Transverse colon (tissue), 4 donors: ENCODE measurements at regions not wholly inside any gene's neighbourhood (a gene's known extent, or its start where the extent isn't known, plus 50 kb on each side); places are given as distances from the start of the nearest gene placed in this dataset.

Experiments
- DNase-seq: peaks from one replicate; pipeline ENCODE4 v3.0.0-alpha.2; 2019
- H3K27ac ChIP-seq, 4 donors: fragments of 200-600 bp; sonication (generic); 2 replicates each; pipeline ENCODE4 v1.5.1; 2016 to 2018; ENCODE audit warnings: inconsistent platforms in 4 of 4
- H3K27me3 ChIP-seq: fragments of 200-600 bp; sonication (generic); 2 replicates; pipeline ENCODE4 v1.5.1; 2017; ENCODE audit warnings: inconsistent platforms
- H3K36me3 ChIP-seq, 4 donors: fragments of 200-600 bp; sonication (generic); 2 replicates each; pipeline ENCODE4 v1.5.1; 2017 to 2019; ENCODE audit warnings: inconsistent platforms in 4 of 4
- H3K4me1 ChIP-seq, 4 donors: fragments of 200-600 bp; sonication (generic); 2 replicates each; pipeline ENCODE4 v1.5.1; 2017 to 2020; ENCODE audit warnings: inconsistent platforms in 4 of 4
- H3K4me3 ChIP-seq, 4 donors: fragments of 200-600 bp; sonication (generic); 1 replicate in 1 of 4; 2 replicates in 3 of 4; pipeline versions ENCODE4 v1.5.1 to v1.6.1; 2017 to 2019; ENCODE audit warnings: inconsistent platforms in 4 of 4
- H3K9me3 ChIP-seq, 2 donors: fragments of 200-600 bp; sonication (generic); 2 replicates each; pipeline ENCODE4 v1.5.1; 2017 to 2019; ENCODE audit warnings: inconsistent platforms in 2 of 2
- EP300 ChIP-seq: sonication (generic); formaldehyde crosslinking; IDR thresholded peaks from one replicate; pipeline ENCODE4 v1.6.1; 2017; ENCODE audit warnings: antibody characterized with exemption, low read depth
- POLR2A ChIP-seq: fragments of 450-650 bp; IDR thresholded peaks from one replicate; pipeline ENCODE4 v1.6.1; 2016; ENCODE audit warnings: antibody characterized with exemption, mild to moderate bottlenecking, moderate library complexity
- POLR2AphosphoS5 ChIP-seq, 3 donors: sonication (generic); formaldehyde crosslinking; IDR thresholded peaks; one replicate each; pipeline ENCODE4 v1.6.1; 2016; ENCODE audit warnings: antibody characterized with exemption in 3 of 3
- WGBS, 2 donors: methylation state at CpG; one replicate each; pipeline ENCODE4 v1.1.5; 2018; ENCODE audit warnings: low coverage in 1 of 2; 5-methylcytosine and 5-hydroxymethylcytosine counted together
- in situ Hi-C, 4 donors: fragments of 200-750 bp; cut with MboI; loops; one replicate each; pipeline versions ENCODE4 v1.15.0 to v1.15.1; 2017; ENCODE audit warnings: low sequenced_read_pairs in 3 of 4, low pct_ligation_motif_present in 1 of 4, low pct_unique_long_range_greater_than_20kb in 1 of 4
- intact Hi-C: fragments of 100-400 bp; cut with DNase I; formaldehyde crosslinking; loops from one replicate; pipeline ENCODE4 v1.15.1; 2023; ENCODE audit warnings: low total_unique reads
- TF ChIP-seq, protein P1 (sequence below), 5 experiments: fragments of 200-600 bp in 3 of 5; fragments of 450-650 bp in 2 of 5; sonication (generic) in 3 of 5; IDR thresholded peaks; 1 replicate in 2 of 5; 2 replicates in 3 of 5; pipeline ENCODE4 v1.5.1; 2016 to 2017; ENCODE audit warnings: antibody characterized with exemption in 5 of 5, inconsistent platforms in 3 of 5, mild to moderate bottlenecking in 2 of 5, moderate library complexity in 1 of 5

DNA sequence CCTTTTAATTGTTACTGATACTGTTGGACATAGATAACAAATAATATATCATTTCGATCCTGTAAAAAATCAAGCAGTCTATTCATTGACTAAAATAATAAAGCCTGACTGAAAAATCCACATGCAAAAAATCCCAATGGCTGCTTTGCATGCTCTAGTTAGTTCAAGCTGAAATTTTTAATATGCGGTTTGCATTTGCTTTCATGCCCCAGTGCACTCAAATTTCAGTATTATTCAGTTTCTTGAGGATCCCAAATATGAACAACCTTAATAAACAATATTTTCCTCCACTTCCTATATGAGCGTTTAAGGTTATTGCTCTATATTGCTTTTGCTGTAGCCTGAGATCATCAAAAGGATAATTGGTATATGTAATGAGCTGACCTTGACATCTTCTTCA is 75.1 kb upstream of the DPH5 start:
- Histone ChIP-seq H3K27ac (no peak overlapping the region), H3K36me3 (no peaks in the 10 kb centered on the region), H3K27me3 (no peaks in the 10 kb centered on the region), H3K9me3 (no peaks in the 10 kb centered on the region), H3K4me3 (no peak overlapping the region), H3K4me1 (peaks cover 0 to 3% (median 0%) of the 10 kb centered on the region in 4 donors)
- intact Hi-C loops (no loop called here), in situ Hi-C loops (no loop called here)
- WGBS, 2 donors = 68 to 83% methylated on average over 3 of the region's 3 CpGs
- no peak for DNase-seq
- TF ChIP-seq, protein P1, sequence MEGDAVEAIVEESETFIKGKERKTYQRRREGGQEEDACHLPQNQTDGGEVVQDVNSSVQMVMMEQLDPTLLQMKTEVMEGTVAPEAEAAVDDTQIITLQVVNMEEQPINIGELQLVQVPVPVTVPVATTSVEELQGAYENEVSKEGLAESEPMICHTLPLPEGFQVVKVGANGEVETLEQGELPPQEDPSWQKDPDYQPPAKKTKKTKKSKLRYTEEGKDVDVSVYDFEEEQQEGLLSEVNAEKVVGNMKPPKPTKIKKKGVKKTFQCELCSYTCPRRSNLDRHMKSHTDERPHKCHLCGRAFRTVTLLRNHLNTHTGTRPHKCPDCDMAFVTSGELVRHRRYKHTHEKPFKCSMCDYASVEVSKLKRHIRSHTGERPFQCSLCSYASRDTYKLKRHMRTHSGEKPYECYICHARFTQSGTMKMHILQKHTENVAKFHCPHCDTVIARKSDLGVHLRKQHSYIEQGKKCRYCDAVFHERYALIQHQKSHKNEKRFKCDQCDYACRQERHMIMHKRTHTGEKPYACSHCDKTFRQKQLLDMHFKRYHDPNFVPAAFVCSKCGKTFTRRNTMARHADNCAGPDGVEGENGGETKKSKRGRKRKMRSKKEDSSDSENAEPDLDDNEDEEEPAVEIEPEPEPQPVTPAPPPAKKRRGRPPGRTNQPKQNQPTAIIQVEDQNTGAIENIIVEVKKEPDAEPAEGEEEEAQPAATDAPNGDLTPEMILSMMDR (IDR thresholded peaks at IDR 0.05) = no peak
- TF ChIP-seq EP300 = no peak

DNA sequence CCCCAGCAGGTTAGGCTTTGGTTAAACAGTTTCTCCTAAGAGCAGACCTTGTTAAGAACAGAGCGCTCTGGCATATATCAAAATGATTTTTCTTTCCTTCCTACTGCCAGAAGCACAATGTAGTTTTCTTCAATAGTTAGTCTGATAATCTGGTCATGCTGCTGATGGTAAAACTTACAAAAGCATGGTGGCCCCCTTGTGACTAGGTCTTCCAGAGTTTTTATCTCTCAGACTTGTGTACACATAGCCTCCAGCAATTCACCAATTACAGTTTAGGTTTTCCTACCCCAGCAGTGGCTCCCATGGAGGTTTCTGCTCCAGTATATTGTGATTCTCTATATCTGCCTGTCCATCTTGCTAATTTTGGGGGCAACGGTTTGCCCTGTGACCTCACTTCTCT is 73.3 kb upstream of the DPH5 start:
- in situ Hi-C loops (no loop called here), intact Hi-C loops (no loop called here)
- Histone ChIP-seq H3K4me1 (peaks cover 0 to 3% (median 0%) of the 10 kb centered on the region in 4 donors), H3K36me3 (no peaks in the 10 kb centered on the region), H3K4me3 (no peak overlapping the region), H3K27me3 (no peaks in the 10 kb centered on the region), H3K9me3 (no peaks in the 10 kb centered on the region), H3K27ac (no peak overlapping the region)
- no peak for DNase-seq
- WGBS, 2 donors = 83% methylated on average over 2 of the region's 2 CpGs
- TF ChIP-seq POLR2AphosphoS5 (IDR thresholded peaks at IDR 0.05) (no peak), POLR2A (no peak)

DNA sequence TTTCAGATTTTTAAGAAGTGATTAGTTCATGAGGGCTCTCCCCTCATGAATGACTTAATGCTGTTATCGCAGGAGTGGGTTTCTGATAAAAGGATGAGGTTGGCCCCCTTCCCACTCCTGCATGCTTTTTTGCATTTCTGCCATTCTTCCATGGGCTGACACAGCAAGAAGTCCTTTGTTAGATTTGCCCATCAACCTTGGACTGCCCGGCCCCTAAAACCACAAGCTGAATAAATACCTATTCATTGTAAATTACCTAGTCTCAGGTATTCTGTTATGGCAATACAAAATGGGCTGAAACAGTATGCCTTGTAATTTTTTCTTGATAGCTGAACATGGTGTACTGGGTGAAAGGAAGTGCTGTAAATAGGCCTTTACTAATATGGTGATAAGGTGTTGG is 72.7 kb upstream of the DPH5 start:
- TF ChIP-seq POLR2AphosphoS5 (IDR thresholded peaks at IDR 0.05) (no peak), EP300 (no peak), POLR2A (no peak)
- TF ChIP-seq, protein P1 (IDR thresholded peaks at IDR 0.05) = no peak
- H3K9me3 ChIP-seq = no peaks in the 10 kb centered on the region
- in situ Hi-C loops (no loop called here), intact Hi-C loops (no loop called here)
- H3K27ac ChIP-seq = no peak overlapping the region
- peaks cover 0 to 3% (median 0%) of the 10 kb centered on the region in 4 donors for H3K4me1 ChIP-seq
- no peaks in the 10 kb centered on the region for H3K36me3 ChIP-seq
- WGBS, 2 donors = 90% methylated on average over 2 of the region's 2 CpGs; no CpG with 5 or more reads in 1 of the 2 donors
- H3K4me3 ChIP-seq = no peak overlapping the region
- DNase-seq = no peak
- no peaks in the 10 kb centered on the region for H3K27me3 ChIP-seq

DNA sequence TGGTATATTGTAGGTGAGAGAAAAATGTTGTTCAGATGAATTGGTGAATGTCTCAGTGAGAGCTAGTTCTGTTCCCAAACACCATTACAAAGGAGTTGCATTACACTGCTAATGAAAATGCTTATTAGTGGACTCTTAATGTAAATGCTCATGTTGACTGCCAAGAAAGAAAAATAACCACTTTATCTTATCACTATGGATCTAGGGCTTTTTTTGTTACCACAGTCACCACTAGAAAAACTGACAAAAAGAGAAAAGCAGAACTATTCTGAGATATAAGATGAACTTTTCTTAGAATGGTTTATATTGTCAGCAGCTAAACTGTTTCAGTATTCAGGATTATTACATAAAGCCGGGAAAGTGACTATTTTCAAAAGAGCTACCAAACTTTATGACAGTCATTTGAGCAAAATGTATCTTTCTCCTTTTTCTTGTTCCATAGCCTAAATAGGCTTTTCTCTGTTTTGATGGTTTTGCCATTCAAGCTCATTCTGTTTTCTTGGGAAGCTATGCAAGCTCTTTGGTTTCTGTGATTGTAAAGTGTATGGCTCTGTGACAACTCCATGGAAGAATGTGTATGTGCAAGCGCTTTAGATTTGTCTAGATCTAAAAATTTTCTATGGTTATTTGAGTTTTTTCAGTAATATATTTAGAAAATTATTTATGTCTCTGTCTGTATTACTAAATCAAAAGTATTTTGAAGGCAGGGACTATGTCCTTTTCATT is 64.2 kb upstream of the DPH5 start:
- WGBS, 2 donors = 91 to 94% methylated on average over 2 of the region's 2 CpGs
- TF ChIP-seq EP300 = no peak
- TF ChIP-seq POLR2AphosphoS5 (IDR thresholded peaks at IDR 0.05) = no peak
- TF ChIP-seq, protein P1 (IDR thresholded peaks at IDR 0.05) = no peak
- TF ChIP-seq POLR2A = no peak
- H3K36me3 ChIP-seq = no peaks in the 10 kb centered on the region
- in situ Hi-C loops = no loop called here
- H3K4me3 ChIP-seq = no peak overlapping the region
- no peaks in the 10 kb centered on the region for H3K27me3 ChIP-seq
- intact Hi-C loops = no loop called here
- no peak overlapping the region for H3K27ac ChIP-seq
- no peaks in the 10 kb centered on the region for H3K9me3 ChIP-seq
- H3K4me1 ChIP-seq = no peaks in the 10 kb centered on the region
- DNase-seq = no peak

DNA sequence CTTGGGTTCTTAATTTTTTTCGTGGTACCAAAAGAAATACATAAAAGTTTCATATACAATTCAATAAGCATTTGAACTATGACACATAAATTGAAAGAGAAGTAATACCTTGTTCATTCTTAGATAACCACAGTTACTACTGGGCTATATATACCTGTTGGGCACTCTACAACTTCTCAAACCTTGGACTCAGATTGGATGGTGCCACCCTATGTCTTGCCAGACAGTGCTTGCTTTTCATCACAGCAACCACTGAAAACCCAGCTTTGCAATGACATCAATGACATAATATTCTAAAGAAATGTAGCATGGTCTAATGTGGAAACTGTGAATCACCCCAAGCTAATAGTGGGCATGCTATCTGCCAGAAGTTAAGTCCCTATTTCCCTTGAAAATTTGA is 62.8 kb upstream of the DPH5 start:
- in situ Hi-C loops (no loop called here), intact Hi-C loops (no loop called here)
- 90 to 100% methylated on average over 1 of the region's 1 CpG for WGBS, 2 donors
- Histone ChIP-seq H3K4me1 (no peaks in the 10 kb centered on the region), H3K27ac (no peak overlapping the region), H3K4me3 (no peak overlapping the region), H3K9me3 (no peaks in the 10 kb centered on the region), H3K27me3 (no peaks in the 10 kb centered on the region), H3K36me3 (no peaks in the 10 kb centered on the region)
- TF ChIP-seq POLR2AphosphoS5 (IDR thresholded peaks at IDR 0.05) = no peak
- no peak for TF ChIP-seq EP300
- TF ChIP-seq POLR2A = no peak
- DNase-seq = no peak
